SIG-M5 treated with dmso at 0.1 percent for 504 hours (cell line): ENCODE measurements at regions not wholly inside any gene's neighbourhood (a gene's known extent, or its start where the extent isn't known, plus 50 kb on each side); places are given as distances from the start of the nearest gene placed in this dataset.
"Not testable (repeated sequence)": the region's sequence is repeated elsewhere in the genome, so short reads cannot be mapped to it uniquely, and the experiment has no call there.

Experiments
- DNase-seq: peaks from one replicate; lab custom pipeline; 2025; ENCODE audit not compliant: unreplicated experiment; lab: John Stamatoyannopoulos, UW

GRCh38 chr17:16844669-16845068 lies 127.2 kb downstream of the TNFRSF13B start:
- not testable (repeated sequence) for DNase-seq

GRCh38 chr17:16843511-16843910 lies 128.4 kb downstream of the TNFRSF13B start:
- DNase-seq: not testable (repeated sequence)

- DNase-seq: not testable (repeated sequence)
Measured at GRCh38 chr17:16842346-16842745, 129.6 kb downstream of the TNFRSF13B start.

GRCh38 chr17:16841896-16842295 lies 130.0 kb downstream of the TNFRSF13B start:
- not testable (repeated sequence) for DNase-seq

- not testable (repeated sequence) for DNase-seq
Measured at GRCh38 chr17:16840219-16840618, 131.7 kb downstream of the TNFRSF13B start.

- DNase-seq: not testable (repeated sequence)
Measured at GRCh38 chr17:16839242-16840175, 132.4 kb downstream of the TNFRSF13B start.

- not testable (repeated sequence) for DNase-seq
Measured at GRCh38 chr17:16838795-16839194, 133.1 kb downstream of the TNFRSF13B start.

GRCh38 chr17:16838287-16838686 lies 133.6 kb downstream of the TNFRSF13B start:
- not testable (repeated sequence) for DNase-seq

- DNase-seq: not testable (repeated sequence)
Measured at GRCh38 chr17:16837468-16838266, 134.3 kb downstream of the TNFRSF13B start.

GRCh38 chr17:16836315-16836915 lies 135.5 kb downstream of the TNFRSF13B start:
- not testable (repeated sequence) for DNase-seq

- DNase-seq: not testable (repeated sequence)
Measured at GRCh38 chr17:16833517-16833916, 138.4 kb downstream of the TNFRSF13B start.

- not testable (repeated sequence) for DNase-seq
Measured at GRCh38 chr17:16832853-16833252, 139.1 kb downstream of the TNFRSF13B start.

GRCh38 chr17:16832206-16832605 lies 139.7 kb downstream of the TNFRSF13B start:
- DNase-seq: not testable (repeated sequence)

- not testable (repeated sequence) for DNase-seq
Measured at GRCh38 chr17:16830770-16831169, 140.7 kb downstream of the CCDC144A start.

GRCh38 chr17:16830219-16830618 lies 140.2 kb downstream of the CCDC144A start:
- DNase-seq: not testable (repeated sequence)
